ENCODE measurements at regions not wholly inside any gene's neighbourhood (a gene's known extent, or its start where the extent isn't known, plus 50 kb on each side); places are given as distances from the start of the nearest gene placed in this dataset.

DNA sequence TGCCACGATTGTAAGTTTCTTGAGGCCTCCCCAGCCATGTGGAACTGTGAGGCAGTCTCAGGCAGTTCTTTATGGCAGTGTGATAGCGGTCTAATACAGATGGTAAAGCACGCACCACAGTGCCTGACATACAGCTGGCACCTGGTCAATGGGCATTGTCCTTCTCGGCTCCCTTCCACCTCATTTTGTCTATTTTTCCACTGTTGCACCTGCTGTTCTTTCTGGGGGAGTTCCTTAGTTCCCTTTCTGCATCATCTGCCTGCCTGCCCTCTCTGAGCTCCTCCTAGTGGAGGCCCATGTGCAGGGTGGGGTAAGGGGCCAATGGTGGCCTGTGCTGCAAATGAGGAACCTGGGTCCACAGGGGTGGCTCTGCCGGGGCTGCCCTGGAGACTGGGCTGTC is 157.6 kb downstream of the LPIN1 start:
- in situ Hi-C loops (cut with HindIII; ENCODE audit: low pct_unique_long_range_greater_than_20kb, low sequenced_read_pairs) = no loop called here
- DNase-seq (ENCODE audit: low read depth in 1 of 2, low spot score in 1 of 2) = no peak
- TF ChIP-seq JUND (IDR thresholded peaks at IDR 0.05; ENCODE audit: low read depth) = no peak

DNA sequence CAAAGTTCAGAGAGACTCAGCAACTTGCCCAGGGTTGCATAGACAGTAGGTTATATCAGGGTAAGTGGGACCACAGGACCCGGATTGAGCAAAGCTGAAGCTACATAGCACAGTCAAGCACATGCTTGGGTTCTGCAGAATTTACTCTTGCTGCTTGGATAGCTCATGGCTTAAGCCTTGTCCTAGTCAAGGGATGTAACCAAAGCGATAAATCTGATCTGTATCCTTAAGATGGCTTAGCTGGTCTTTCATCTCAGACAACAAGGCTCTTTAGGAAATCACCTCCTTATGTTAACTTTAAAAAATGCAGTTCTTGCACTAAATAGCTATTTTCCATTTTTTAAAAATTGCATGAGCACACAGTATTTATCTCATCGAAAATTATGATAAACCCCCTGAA is 158.5 kb downstream of the LPIN1 start:
- in situ Hi-C loops (cut with HindIII; ENCODE audit: low pct_unique_long_range_greater_than_20kb, low sequenced_read_pairs) = no loop called here
- no peak for DNase-seq (ENCODE audit: low read depth in 1 of 2, low spot score in 1 of 2)

DNA sequence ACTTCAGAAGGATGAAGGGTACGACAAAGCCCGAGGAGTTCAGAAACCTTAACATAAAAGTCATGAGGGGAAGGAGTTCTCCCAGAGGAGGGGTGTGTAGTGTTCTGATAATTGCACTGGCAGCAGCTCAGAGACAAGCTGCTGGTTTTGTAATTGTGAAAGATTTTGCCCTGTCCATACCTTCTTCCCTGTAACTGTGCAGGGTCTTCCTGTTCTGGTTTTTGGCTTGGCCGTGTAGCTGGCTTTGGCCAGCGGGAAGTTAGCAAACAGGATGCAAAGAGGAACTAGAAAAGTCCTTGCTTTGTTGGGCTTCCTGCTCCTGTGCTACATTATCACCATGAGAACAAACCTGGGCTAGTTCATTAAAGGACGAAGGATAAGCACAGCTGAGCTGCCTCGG is 160.8 kb downstream of the LPIN1 start:
- no peak for DNase-seq (ENCODE audit: low read depth in 1 of 2, low spot score in 1 of 2)
- TF ChIP-seq JUND (IDR thresholded peaks at IDR 0.05; ENCODE audit: low read depth) = no peak
- in situ Hi-C loops (cut with HindIII; ENCODE audit: low pct_unique_long_range_greater_than_20kb, low sequenced_read_pairs) = no loop called here

More for the DNA sequence above, 158.5 kb downstream of the LPIN1 start:
- no peak for TF ChIP-seq JUND (IDR thresholded peaks at IDR 0.05; ENCODE audit: low read depth)

DNA sequence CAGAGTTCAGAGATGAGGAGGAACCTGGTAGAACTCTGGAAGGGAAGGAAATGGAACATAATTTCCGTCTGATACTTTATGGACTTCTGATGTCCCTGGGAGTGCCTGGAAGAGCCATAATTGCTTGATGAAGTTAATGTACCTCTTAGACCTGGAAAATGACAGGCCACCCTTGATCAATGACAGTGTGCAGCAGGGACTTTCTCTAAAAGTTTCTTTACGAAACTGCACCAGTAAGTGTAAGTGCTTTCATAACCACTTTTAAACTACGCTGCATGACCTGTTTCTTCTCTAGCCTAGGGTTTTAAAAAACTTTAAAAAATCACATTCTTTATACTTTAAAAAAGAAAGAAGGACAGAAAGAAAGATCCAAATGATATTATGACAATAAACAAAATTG is 164.5 kb downstream of the LPIN1 start:
- DNase-seq (ENCODE audit: low read depth in 1 of 2, low spot score in 1 of 2) = no peak
- TF ChIP-seq JUND (IDR thresholded peaks at IDR 0.05; ENCODE audit: low read depth) = no peak
- in situ Hi-C loops (cut with HindIII; ENCODE audit: low pct_unique_long_range_greater_than_20kb, low sequenced_read_pairs) = no loop called here

DNA sequence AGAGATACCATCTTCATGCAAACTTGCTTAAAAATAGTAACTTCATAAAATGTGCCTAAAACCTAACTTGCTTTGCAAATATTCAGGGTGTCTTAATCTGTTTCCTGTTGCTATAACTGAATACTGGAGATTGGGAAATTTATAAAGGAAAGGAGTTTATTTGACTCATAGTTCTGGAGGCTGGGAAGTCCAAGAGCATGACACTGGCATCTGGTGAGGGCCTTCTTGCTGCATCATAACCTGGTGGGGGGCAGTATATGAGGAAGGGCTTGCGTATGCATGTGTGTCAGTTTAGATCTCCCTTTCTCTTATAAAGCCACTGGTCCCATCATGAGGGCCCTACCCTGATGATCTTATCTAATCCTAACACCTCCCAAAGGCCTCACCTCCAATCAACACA is 166.5 kb downstream of the LPIN1 start:
- in situ Hi-C loops (cut with HindIII; ENCODE audit: low pct_unique_long_range_greater_than_20kb, low sequenced_read_pairs) = no loop called here
- TF ChIP-seq JUND (IDR thresholded peaks at IDR 0.05; ENCODE audit: low read depth) = no peak
- DNase-seq (ENCODE audit: low read depth in 1 of 2, low spot score in 1 of 2) = no peak

DNA sequence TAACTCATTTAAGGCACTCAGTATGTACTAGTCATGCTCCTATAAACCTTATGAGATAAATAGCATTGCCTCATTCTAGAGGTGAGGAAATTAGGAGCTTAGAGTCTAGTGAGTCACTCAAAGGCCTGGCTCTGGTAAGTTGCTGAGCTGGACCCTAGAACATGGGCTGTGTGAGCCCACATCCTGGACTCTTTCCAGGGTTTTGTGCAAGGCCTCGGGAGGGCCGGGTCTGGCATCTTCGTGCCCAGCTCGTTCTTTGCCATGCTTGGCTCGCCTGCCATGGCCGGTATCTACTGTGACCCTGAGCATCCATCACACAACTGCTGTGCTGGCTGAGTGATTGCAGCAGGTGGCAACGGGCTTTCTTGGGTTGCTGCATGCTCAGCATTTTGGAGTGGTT is 168.0 kb downstream of the LPIN1 start:
- no peak for DNase-seq (ENCODE audit: low read depth in 1 of 2, low spot score in 1 of 2)
- no peak for TF ChIP-seq JUND (IDR thresholded peaks at IDR 0.05; ENCODE audit: low read depth)
- in situ Hi-C loops (cut with HindIII; ENCODE audit: low pct_unique_long_range_greater_than_20kb, low sequenced_read_pairs) = no loop called here

DNA sequence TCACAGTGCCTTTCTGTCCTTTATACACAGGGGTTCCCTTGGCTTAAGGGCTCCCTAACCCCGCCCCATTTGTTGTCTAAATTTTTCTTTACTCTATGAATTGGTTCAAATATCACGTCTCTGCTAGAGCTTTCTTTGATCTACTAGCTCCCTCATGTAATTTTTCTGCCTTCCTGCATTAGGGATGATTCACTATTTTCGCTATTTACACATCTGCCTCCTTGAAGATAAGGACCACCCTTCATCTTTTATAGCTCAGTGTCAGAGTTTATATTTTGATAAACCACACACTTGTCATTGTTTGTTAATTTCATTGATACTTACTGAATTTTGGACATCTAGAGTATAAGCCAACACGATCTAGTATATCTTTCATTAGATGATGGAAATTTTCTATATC is 169.2 kb downstream of the LPIN1 start:
- no peak for TF ChIP-seq JUND (IDR thresholded peaks at IDR 0.05; ENCODE audit: low read depth)
- in situ Hi-C loops (cut with HindIII; ENCODE audit: low pct_unique_long_range_greater_than_20kb, low sequenced_read_pairs) = no loop called here
- DNase-seq (ENCODE audit: low read depth in 1 of 2, low spot score in 1 of 2) = no peak

DNA sequence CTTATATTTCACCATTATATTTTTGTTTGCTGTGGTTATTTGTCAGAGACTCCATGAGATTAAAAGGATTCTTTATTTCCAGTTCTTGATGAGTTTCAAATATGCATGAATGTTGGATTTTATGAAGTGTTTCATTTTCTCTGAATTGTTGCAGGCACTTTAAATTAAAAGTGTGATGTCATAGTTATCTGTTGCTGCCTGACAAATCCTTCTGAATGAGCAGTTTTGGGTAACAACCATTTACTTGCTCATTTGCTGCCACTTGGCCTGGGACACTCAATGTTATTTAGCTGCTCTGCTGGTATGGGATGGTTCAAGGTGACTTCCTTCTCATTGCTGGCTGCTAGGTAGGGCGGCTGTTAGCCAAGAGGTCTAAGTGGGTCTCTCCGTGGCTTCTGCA is 173.5 kb downstream of the LPIN1 start:
- DNase-seq (ENCODE audit: low read depth in 1 of 2, low spot score in 1 of 2) = no peak
- no peak for TF ChIP-seq JUND (IDR thresholded peaks at IDR 0.05; ENCODE audit: low read depth)
- in situ Hi-C loops (cut with HindIII; ENCODE audit: low pct_unique_long_range_greater_than_20kb, low sequenced_read_pairs) = no loop called here

DNA sequence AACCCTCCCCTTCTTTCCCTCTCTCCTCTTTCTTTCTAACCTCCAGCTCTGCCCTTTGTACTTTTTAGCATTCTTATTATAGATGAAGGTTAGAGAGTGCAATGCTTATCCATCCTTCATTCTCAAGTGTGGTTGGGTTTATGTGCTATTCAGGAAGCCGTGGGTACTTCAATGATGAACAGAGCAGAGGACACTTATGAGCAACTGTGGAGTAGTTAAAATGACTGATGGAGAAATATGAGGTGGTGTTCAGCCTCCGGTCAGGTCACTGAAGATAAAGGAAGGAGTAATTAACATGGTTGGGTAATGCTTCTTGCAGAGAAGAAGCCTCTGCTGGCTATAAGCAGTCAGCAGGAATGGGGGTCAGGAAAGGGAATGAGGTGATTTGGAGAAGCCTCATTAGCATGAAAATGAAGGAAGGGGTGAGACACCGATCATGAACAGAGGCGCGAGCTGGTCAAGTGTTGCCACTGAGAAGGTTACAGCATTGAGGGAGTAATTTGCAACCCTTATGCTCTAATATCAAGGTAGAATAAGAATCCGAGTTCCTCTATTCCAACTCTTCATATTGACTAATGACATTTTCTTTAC is 174.7 kb downstream of the LPIN1 start:
- no peak for DNase-seq (ENCODE audit: low read depth in 1 of 2, low spot score in 1 of 2)
- no peak for TF ChIP-seq JUND (IDR thresholded peaks at IDR 0.05; ENCODE audit: low read depth)
- in situ Hi-C loops (cut with HindIII; ENCODE audit: low pct_unique_long_range_greater_than_20kb, low sequenced_read_pairs) = no loop called here

DNA sequence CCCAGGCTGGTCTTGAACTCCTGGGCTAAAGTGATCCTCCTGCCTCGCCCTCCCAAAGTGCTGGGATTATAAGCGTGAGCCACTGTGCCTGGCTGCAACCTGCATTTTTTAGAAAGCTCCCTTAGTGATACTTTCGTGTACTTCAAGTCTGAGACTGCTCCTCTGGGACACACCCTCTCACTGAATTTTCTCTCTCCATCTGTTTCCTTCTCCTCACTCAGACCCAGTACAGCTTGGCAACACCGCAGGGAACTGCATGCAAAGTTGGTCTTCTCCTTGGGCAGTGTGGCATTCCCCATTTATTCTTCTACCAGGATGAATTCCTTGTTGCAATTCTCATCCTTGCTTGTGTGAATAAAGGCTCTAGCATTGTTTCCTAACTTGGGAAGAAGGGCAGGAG is 175.9 kb downstream of the LPIN1 start:
- in situ Hi-C loops (cut with HindIII; ENCODE audit: low pct_unique_long_range_greater_than_20kb, low sequenced_read_pairs) = no loop called here
- DNase-seq (ENCODE audit: low read depth in 1 of 2, low spot score in 1 of 2) = no peak

DNA sequence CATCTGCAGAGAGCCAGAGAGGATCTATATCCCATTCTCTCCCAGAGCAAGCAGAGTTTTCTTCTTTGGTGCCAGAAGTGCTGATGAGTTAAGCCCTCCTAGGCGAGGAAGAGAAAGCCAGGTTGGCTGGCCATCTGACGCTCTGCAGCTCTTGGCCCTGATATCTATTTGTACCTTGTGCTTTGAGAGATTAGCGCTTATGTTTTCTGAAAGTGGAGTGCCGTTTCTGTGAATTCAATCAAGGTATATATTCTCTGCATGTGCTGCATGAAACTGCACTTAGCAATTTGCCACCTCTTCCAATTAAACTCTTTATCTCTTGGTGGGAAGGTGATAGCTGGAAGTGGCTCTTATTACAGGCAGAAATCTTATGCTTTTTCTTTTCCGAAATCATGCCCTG is 177.5 kb downstream of the LPIN1 start:
- DNase-seq (ENCODE audit: low read depth in 1 of 2, low spot score in 1 of 2) = no peak

More for the DNA sequence above, 175.9 kb downstream of the LPIN1 start:
- TF ChIP-seq JUND (IDR thresholded peaks at IDR 0.05; ENCODE audit: low read depth) = no peak

DNA sequence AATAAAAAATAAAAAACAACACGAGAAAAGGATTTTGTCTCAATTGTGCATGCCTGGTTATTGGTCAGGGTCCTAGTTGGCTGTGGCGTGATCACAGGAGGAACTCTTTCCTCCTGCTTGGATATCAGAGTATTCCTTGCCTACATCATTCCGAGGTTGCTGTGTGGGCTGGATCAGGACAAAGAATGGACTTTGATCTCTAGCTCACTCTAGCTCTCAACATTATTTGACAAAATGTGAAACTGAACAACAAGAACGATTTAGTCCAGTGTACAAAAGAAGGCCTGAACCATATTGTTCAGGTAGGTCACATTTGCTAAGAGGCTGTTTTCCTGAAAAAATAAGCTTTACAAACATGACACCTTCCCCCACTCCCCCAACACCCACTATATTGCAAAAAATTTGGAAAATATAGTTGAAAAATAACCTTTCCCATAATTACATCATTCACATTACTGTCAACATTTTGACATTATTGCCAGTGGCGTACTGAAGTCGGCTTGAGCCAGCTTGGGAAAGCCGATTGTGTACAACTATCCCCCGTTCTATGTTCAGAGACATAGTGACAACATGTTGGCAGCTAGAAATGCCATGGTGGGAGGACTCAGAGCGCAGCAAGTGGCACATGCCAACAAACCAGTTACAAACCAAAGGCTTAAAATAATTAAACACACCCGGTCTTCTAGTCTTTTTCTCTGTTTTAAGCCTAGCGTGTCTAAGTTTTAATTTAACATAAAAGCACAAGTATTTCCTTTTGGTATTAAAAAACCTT is 179.0 kb downstream of the LPIN1 start:
- no peak for DNase-seq (ENCODE audit: low read depth in 1 of 2, low spot score in 1 of 2)
- in situ Hi-C loops (cut with HindIII; ENCODE audit: low pct_unique_long_range_greater_than_20kb, low sequenced_read_pairs) = no loop called here
- TF ChIP-seq JUND (IDR thresholded peaks at IDR 0.05; ENCODE audit: low read depth) = no peak

More for the DNA sequence above, 177.5 kb downstream of the LPIN1 start:
- in situ Hi-C loops (cut with HindIII; ENCODE audit: low pct_unique_long_range_greater_than_20kb, low sequenced_read_pairs) = no loop called here
- no peak for TF ChIP-seq JUND (IDR thresholded peaks at IDR 0.05; ENCODE audit: low read depth)

DNA sequence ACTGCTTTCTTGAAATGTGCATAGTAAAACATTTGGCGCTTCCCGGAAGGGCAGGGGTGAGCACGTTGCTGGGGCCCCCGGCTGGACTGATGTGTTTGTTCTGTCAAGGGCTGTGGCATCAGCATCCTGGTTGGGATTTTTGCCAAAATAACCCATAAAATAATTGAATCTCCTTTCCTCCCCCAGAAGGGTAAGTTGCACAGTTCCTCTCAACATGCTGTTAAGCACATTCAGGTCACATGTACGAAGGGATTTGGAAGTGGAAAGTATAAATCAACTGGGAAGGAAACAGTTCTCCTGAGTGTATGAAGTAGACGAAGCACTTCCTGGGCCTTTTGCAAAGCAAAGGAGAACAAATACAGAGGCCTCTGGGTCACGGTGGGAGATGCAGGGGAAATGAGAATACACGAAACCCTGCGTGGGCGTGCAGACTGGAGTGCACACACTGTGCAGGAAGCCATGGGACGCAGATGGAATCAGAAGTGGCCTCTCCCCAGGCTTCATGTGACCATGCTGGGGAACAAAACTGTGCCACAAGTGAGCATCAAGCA is 183.9 kb downstream of the LPIN1 start:
- DNase-seq (ENCODE audit: low read depth in 1 of 2, low spot score in 1 of 2) = no peak
- in situ Hi-C loops (cut with HindIII; ENCODE audit: low pct_unique_long_range_greater_than_20kb, low sequenced_read_pairs) = no loop called here
- no peak for TF ChIP-seq JUND (IDR thresholded peaks at IDR 0.05; ENCODE audit: low read depth)
